Cerebellar nuclear complex (tissue), 1 donor: ENCODE measurements at regions not wholly inside any gene's neighbourhood (a gene's known extent, or its start where the extent isn't known, plus 50 kb on each side); places are given as distances from the start of the nearest gene placed in this dataset.

Experiments used
- DNase-seq, 2 experiments: peaks; one replicate each; lab custom pipeline; 2025; lab: John Stamatoyannopoulos, UW

DNA sequence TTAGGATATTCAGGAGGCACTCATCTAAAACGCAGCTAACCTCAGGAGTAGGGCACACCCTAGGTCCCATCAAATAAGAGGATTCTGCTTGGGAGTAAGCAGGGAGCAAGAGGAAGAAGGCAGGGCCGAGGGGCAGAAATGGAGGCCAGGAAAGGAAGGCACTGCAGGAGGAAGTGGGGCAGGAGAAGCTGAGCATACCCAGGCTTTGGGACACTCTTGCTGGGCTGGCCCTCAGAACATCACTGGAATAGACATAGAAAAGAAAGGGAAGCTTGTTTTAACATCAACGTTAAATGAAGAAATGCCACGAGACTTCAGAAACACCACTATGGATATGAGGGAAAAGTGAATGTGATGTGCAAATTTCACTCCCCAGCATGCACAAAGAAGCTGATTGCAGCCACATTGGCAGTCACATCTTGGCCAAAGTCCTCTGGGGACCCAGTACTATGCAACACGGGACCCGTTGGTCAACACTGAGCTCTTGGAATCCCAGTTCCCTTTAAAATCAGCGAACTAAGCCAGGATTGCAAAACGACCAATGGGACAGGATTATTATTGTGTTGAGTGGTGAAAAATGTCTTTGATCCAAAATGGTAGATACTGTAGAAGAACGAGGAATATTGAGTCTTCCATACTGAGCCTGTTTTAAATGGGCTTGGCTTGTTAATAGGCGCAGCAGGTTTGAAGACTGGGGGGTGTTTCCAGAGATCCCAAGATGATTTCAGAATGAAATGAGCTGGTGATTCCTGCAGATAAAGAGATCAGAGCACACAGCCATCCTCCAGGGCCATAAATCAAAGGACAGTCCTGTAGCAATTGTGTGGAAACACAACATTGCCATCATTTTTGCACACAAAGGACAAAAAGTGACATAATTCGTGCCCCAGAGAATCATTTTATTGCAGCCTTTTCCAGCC is 152.4 kb downstream of the TOMM20 start:
- DNase-seq: no peak

DNA sequence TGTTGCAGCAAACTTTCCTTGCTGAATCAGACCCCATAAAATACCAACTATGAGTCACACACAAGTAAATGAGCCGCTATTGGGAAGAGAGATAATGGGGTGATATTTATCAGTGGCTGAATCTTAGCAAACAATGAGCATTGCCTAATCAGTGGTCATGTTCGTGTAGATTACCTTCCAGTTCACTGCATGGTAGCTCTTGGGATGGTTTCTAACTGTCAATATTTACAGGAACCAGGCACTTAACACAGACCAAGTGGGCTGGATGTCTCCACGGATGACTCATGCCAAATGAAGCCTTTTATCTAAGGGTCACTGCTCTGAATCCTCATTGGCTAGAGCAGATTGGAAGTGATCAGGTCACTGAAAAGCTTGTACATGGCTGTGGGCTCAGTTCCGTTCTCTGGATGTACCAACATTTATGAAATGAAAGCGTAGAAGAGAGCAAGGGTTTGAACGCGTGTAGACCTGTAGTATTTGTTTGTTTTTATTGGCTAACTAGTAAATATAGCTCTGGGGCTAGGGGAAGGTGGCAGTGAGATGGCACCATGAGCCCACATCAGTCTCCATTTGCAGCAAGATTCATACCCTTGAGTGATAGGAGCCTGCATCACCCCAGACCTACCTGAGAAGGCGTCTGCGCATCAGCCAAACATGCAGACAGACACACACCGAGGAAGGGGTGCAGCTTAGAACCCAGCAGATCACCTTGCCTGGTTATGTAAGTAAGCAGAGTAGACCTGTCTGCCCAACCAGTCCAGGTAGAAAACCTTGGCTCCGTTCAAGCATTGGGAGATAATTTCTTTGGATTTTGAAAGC is 153.3 kb downstream of the TOMM20 start:
- DNase-seq: no peak

DNA sequence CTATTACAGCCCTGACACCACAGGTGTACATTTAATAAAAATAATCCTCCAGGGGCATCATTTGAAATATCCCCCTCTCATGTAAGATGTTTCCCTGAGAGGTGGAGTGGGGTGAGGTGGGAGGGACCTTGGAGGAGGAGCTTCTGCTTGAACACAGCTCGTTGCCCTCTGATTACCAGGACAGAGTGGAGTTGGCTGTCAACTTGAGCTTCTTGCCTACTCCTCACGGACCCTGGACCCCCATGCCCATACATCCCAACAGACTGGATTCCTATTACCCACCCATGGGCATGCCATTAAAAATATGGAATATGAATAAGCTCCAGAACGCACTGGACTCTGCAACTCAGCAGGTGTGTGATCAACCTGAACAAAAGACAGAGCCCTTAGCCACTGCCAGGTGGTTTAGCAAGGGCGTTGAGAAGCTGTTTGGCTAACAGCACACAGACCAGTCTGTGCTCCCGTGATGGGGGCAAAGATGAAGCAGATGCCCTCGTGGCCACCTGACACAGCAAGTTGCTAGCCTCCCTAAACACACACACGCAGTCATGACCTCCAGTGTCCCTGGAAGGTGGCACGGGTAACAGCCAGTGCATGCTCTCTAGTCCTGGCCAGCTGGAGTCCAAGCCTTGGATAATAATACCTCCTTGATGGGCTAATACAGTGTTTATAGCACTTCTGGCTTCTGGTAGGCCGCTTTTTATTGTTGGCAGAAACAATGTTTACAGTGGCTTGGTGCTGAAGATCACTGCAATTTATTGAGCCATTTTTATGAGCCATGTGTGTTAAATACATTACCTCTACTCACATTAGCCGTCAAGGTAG is 155.0 kb downstream of the TOMM20 start:
- DNase-seq: no peak

DNA sequence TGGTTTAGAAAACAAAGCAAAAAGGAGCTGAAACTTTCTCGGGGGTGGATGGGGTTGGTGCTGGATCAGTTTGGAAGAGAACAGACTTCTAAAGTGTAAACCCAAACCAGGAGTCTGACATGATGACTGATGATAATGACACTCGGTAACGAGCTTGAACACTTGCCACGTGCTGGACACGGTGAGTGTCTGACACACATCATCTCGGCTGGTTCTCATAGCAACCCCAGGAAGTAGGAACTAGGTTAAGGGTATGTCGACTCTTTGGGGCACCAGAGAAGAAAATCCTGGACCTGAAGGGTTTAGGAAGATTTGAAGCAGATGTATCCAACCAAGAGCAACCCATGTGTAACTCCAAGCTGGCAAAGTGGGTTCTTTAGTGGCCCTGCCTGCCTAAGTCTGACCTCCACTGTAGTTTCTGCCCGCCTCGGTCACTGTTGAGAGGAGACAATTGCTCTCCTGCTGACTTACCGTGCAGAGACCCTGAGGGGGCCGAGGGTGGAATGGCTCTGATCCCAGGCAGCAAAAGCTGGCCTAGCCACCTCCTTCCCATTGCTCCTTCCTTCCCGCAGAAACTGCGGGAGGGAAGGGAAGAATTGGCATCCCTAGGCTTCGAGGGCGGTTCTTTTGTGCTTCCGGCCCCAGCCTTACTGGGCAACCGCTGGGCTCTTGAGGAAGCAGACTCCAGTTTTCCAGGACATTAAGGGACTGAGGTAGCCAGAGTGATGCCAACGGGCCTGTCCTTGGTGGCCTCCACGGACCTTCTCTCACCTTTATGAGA is 156.0 kb downstream of the TOMM20 start:
- no peak for DNase-seq

DNA sequence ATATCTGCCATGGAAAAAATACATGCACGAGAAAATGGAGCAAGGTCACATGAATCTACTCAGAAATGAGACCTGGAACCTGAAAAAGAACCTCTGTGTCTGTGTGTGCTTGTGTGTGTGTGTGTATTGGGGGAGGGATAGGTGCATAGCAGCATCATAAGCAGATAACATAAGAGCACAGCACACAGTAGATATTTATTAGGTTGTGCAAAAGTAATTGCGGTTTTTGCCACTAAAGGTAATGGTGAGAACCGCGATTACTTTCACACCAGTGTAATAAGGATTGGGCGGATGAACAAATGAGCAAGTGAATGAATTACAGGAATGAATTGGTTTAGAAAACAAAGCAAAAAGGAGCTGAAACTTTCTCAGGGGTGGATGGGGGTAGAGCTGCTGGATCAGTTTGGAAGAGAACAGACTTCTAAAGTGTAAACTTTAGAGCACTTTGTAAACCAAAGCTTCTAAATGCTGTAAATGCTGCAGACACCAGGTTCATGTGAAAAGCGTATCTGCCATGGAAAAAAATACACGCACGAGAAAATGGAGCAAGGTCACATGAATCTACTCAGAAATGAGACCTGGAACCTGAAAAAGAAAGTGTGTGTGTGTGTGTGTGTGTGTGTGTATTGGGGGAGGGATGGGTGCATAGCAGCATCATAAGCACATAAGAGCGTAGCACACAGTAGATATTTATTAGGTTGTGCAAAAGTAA is 156.9 kb downstream of the TOMM20 start:
- DNase-seq: no peak

DNA sequence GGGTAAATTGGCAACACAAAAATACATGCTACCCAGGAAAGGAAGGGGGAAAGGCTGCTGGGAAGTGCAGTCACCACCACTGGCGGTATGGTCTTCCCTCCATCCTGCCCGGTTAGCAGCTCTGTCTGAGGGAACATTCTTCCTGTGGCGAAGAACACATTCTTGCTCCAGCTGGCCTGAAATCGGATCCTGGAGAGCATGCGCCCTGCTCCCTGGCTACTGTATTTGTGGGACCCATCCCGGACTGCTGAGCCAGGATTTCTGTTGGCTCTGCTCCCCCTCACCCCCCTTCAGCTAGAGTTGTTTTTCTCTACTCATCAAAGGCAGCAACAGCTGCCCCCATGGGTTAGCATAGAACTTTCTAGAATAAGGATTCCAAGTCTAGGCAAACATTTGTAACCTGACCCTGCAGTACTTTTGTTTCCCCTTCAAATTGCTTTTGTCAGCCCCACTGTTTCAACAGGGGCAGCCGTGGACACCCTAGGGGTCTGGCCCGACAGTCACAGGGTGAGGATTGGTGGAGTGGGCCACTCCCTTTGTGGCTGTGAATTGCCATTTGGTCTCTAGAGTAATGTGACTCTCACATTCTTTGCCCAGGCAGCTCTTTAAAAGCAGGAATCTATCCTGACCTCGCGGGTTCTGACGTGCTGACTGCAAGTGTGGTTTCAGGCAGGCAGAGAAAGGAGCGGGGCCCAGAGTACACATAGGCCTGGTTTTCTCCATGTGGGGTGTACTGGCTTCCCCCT is 157.7 kb downstream of the TOMM20 start:
- no peak for DNase-seq

DNA sequence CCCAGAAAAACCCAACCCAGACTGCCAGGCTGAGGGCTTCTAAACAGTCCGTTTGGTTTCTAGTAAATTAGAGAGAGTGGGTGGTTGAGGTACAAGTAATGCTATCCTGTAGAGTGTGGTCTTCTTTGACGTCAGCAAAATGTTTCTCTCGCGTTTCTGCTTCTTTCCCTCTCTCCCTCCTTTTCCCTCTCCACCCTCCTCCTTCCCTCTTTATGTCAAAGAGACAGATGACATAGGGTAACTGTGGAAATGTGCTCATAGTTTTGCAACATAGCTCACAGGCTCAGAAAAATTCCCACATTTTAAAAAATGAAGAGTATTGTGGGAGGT is 158.3 kb downstream of the TOMM20 start:
- DNase-seq: no peak

DNA sequence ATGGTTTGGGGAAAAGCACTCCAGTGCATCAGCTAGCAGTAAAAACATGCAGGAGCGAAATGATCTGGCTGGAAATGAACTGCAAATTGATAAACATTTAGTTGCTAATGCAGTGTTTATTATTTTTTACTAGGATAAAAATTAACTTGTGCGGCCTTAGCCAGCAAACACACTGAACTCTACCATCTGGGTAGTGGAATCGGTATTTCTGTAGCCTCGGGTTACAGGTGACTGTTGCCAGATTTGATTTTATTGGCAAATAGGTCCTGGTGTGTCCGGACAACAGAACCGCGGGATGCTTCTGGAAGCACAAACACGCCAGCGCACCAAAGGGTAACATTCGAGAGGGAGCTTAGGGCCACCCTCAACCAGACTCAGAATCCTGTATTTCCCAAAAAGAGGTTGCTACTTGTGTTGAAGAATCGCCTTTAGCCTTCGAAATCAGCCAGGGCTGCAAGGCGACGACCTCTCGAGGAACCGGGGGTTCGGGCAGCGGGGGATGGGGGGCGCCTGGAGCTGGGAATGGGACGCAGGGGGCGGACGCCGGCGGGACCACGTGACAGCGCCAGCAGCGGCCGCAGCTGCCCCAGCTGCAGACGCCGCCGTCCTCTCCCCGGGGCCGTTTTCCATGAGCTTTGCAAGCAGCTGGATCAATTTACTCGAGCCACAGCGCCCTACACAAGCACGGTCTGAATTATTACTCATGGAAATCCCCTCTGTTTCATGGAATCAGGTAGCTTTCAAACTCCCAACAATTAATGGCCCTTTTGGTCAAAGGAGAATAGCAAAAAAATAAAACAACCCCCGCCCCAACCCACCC is 158.8 kb downstream of the TOMM20 start:
- DNase-seq: no peak

DNA sequence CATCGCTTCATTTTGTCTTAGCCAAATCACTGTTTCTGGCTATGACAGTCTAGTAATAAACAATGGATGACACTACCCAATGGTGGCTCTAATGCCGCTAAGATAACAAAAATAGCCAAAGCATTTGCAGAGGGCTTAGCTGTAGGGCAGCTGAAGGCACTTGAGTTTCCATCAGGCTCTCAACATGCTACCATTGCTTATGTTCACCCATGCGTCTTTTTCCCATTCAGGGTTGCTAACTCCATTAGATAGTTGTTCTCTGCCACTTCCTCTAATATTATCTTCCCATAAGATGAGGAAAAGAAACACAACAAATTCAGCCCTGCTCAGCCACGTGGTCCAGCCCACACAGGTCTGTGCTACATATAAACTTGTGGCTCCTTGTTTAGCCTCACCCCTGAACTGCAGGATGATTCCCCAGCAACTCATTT is 159.6 kb downstream of the TOMM20 start:
- DNase-seq: no peak

DNA sequence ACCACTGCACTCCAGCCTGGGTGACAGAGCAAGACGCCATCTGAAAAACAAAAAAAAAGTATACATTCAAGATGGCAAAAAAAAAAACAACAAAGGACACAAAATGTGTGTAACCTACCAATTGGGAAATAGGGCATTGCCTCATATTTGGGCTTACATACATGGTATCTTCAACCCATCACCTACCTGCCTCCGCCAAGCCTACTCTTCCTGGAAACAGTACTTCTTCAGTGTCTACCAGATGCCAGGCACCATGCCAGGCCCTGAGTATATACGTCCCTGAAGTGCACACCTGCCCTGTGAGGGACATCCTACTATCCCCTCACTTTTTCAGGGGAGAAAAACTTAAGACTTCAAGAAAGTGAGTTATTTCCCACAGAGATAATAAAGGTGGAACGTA is 160.2 kb downstream of the TOMM20 start:
- no peak for DNase-seq

DNA sequence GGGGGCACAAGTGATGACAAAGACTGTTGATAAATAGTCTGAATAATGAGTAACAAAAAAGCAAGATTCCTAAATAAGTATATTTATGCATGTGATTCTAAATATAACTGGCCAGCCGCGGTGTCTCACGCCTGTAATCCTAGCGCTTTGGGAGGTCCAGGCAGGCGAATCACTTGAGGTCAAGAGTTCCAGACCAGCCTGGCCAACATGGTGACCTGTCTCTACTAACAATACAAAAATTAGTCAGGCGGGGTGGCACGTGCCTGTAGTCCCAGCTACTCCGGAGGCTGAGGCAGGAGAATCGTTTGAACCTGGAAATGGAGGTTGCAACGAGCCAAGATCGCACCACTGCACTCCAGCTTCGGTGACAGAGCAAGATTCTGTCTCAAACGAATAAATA is 161.5 kb downstream of the TOMM20 start:
- no peak for DNase-seq

DNA sequence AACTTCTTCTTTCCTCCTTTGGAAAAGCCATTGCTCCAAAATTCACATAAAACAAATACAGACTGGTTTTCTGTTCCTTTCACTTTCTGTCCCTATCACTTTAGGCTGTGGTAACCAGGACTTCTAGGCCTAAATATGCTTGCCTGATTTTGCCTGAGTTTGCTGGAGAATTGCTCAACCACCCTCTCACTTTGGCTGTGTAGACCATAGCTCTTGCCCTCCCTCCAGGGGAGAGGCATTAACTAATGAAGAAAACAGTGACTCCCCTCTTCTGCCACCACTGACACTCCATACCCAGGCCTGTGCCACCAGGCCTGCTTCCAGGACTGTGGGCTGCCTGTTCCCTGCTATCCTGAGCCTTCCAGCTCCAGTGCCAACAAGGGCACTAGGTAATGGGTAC is 163.5 kb downstream of the TOMM20 start:
- no peak for DNase-seq

DNA sequence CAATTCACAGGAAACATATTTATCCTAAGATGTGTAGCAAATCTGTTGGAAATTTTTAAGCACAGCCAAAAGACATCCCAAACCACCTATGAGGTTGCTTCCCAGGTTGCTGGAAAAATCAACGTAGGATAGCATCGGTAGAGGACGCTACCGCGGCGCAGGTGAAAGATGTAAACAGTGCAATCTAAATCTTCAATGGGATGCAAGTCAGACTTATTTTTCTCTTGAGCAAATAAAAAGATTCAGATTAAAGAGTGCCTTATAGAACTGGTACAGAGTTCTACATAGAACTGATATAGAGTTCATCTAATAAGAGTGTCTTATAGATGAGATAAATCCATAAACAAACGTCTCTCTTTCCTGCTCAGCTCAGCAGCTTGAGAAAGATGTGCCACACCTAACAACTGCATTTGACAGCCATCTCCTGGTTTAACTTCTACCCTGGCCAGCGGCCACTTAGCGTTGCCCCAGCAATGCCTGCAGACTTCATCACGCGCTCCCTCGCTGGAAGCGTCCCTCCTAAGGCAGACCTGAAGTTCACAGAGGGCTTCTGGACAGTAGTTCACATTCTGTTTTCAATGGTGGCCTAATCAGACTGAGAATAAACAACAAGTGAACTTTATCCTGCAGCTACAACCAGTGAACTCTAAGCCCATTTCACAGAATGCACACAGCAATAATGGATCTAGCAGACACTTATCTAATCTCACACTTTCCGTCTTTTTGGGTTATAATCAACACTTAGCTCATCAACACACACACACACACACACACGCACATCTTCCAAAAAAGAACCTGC is 164.5 kb downstream of the TOMM20 start:
- DNase-seq: no peak

DNA sequence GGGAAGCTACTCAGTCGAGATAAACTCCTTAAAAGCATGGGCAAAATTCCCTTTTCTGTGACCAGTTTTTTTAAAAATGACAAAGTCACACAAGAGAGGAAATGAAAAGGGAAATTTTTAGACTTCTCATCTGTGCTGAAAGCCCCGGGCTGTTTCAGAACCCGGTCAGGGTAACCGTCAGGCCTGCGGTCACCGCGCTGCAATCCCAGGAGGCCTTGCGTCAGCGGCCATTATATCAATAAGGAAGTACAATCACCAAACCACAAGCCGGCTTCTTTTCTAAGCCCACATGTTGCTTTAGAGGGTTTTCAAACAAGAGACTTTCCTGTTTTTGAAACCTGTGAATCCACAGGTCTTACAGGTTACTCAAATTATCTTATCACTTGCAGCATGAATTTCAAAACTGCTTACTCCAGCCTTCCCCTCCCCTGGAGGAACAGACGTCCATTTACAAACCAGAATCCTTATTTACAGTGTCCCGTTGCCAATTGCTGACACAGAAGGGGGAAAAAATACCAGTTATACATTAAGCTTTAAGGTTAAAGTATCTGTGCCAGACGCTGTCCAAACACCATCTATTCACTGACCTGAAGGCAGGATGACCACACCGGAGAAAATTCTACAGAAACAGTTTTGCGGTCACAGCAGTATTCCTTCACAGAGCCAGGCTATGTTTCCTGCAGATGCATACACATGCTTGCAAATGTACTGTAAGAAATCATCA is 165.3 kb downstream of the TOMM20 start:
- DNase-seq: no peak

DNA sequence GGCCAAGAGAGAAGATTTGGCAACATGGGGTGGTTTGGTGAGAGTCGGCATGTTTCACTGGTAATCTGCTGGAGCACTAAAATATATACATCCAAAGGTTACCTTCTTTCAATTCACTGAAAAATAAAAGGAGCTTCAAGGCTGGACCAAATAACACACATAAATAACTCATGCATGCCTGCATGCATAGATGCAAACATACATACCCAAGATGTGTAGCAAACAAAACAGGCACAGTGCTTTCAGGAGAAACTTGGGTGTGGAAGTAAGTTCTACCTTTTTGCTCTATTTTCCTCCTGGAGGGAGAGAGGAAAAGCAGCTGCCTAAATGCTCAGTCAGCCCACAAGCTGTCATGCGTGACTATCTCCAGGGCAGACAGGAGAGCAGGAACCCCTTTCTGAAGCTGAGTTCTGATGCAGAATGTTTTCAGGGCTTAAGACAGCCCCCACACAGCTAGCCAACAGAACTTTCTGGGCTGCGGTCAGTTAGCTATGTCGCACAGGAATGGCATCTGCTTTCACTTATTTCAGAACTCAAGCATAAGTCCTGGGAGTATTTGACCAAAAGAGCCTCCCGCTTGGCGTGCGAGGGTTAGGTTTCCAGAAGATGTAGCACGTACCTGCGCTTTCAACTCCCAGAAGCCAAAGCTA is 166.2 kb downstream of the TOMM20 start:
- DNase-seq: no peak

DNA sequence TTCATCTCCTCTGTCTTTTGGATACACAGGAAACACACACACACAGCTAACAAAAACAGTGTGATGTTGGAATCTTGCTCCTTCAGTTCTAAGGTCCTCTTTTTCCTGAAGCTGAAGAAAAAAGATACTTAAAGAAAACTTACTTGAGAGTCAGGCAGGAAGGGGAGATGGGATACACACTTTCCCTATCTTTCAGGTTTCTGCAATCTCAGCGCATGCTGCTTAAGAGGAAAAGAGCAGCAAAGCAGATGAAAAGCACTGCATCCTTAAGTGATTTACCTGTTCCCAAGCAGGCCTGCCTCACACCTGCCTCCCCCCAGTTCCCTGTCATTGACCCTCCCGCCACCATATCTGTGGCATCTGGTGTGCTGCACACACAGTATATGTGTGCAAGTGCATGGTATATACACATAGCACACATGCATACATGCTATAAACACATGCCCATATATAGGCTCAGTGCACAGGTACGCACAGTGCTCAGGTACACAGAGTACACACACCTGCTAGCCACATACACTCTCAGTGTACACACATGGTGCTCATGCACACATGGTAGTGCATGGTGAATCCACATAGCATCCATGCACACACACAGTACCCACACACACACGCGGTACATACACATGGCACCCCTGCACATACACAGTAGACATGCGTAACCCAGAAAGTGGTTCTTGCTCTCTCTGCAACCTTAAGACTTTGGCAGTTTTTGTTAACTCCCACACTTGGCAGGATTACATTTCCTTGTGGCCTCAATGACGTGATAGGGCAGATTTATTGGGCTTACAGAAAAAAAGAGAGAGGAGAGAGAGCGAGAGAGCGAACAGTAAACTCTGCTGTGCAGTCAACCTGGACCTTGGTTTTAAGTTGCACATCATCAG is 166.9 kb downstream of the TOMM20 start:
- DNase-seq: no peak
